ENCODE measurements at regions not wholly inside any gene's neighbourhood (a gene's known extent, or its start where the extent isn't known, plus 50 kb on each side); places are given as distances from the start of the nearest gene placed in this dataset.

- no peak for DNase-seq
Measured at GRCh38 chr10:78873413-78873812, 195.4 kb upstream of the ZMIZ1 start.

- DNase-seq: no peak
Measured at GRCh38 chr10:78875331-78875877, 193.4 kb upstream of the ZMIZ1 start.

- DNase-seq: no peak
Measured at GRCh38 chr10:78875932-78876331, 192.8 kb upstream of the ZMIZ1 start.

GRCh38 chr10:78876449-78876848, 192.3 kb upstream of the ZMIZ1 start:
- no peak for DNase-seq

GRCh38 chr10:78879621-78880020, 189.1 kb upstream of the ZMIZ1 start:
- DNase-seq: no peak

- no peak for DNase-seq
Measured at GRCh38 chr10:78886129-78886528, 182.6 kb upstream of the ZMIZ1 start.

GRCh38 chr10:78889536-78890063, 179.2 kb upstream of the ZMIZ1 start:
- DNase-seq: no peak

- DNase-seq: no peak
Measured at GRCh38 chr10:78890506-78890905, 178.3 kb upstream of the ZMIZ1 start.

GRCh38 chr10:78891741-78892140, 177.0 kb upstream of the ZMIZ1 start:
- no peak for DNase-seq

- no peak for DNase-seq
Measured at GRCh38 chr10:78892338-78893176, 176.2 kb upstream of the ZMIZ1 start.

- DNase-seq: no peak
Measured at GRCh38 chr10:78893217-78893616, 175.5 kb upstream of the ZMIZ1 start.

- DNase-seq: no peak
Measured at GRCh38 chr10:78894089-78894840, 174.5 kb upstream of the ZMIZ1 start.

GRCh38 chr10:78894841-78895195, 173.9 kb upstream of the ZMIZ1 start:
- DNase-seq: no peak

GRCh38 chr10:78895469-78895868, 173.3 kb upstream of the ZMIZ1 start:
- no peak for DNase-seq

GRCh38 chr10:78896159-78896928, 172.4 kb upstream of the ZMIZ1 start:
- DNase-seq: no peak

- DNase-seq: no peak
Measured at GRCh38 chr10:78898341-78899097, 170.2 kb upstream of the ZMIZ1 start.

GRCh38 chr10:78899098-78899754, 169.5 kb upstream of the ZMIZ1 start:
- no peak for DNase-seq

- DNase-seq: no peak
Measured at GRCh38 chr10:78899996-78900714, 168.6 kb upstream of the ZMIZ1 start.

- no peak for DNase-seq
Measured at GRCh38 chr10:78900715-78901430, 167.9 kb upstream of the ZMIZ1 start.

GRCh38 chr10:78901694-78902093, 167.1 kb upstream of the ZMIZ1 start:
- no peak for DNase-seq
